ENCODE measurements at regions not wholly inside any gene's neighbourhood (a gene's known extent, or its start where the extent isn't known, plus 50 kb on each side); places are given as distances from the start of the nearest gene placed in this dataset.
A peak's percentile ranks its signal among the peaks of the same experiment; 100 is the strongest.
"Not testable (repeated sequence)": the region's sequence is repeated elsewhere in the genome, so short reads cannot be mapped to it uniquely, and the experiment has no call there.

DNA sequence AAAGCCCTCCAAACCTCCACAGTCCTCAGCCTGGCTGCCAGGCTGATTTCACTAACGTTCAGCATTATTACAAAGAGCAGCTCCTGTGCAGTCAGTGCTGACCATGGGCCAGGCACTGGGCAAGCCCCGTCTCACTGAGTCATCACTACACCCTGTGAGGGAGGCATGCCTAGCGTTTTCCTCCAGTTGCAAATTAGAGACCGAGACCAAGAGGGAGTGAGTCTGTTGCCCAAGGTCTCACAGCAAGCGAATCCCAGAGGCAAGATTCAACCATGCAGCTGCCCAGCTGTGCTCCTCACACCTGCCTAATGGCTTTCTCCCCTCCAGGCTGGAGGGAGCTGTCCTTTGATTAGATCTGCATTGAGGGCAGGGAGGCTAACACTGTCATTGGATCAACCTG lies 229.3 kb upstream of the LHX5 start:
- H3K27ac ChIP-seq (ENCODE audit: low read depth, low read length): no peak overlapping the region
- no peak overlapping the region for H3K56ac ChIP-seq (ENCODE audit: low read length)
- H3K27me3 ChIP-seq (ENCODE audit: insufficient read depth, low read length, poor library complexity): no peaks in the 10 kb centered on the region
- H3K9ac ChIP-seq (ENCODE audit: low read length): no peak overlapping the region
- H3K4me2 ChIP-seq (ENCODE audit: low read length): no peak overlapping the region
- no peak overlapping the region for H2BK15ac ChIP-seq (replicated peaks; ENCODE audit: low read depth)
- H4K8ac ChIP-seq (ENCODE audit: low read depth, low read length): no peak overlapping the region
- DNase-seq: peak; percentile 89
- H3K18ac ChIP-seq (ENCODE audit: low read length): no peak overlapping the region
- no peak overlapping the region for H2BK120ac ChIP-seq (ENCODE audit: low read depth, low read length)
- H3K79me1 ChIP-seq (ENCODE audit: low read length): no peaks in the 10 kb centered on the region
- no peaks in the 10 kb centered on the region for H3K79me2 ChIP-seq (ENCODE audit: control insufficient read depth, insufficient read depth, low read length)
- H2BK5ac ChIP-seq (ENCODE audit: low read length): no peak overlapping the region
- H3K23ac ChIP-seq (ENCODE audit: low read length): no peak overlapping the region
- no peak overlapping the region for H3K4ac ChIP-seq (ENCODE audit: low read depth, low read length)
- no peak overlapping the region for H3K4me3 ChIP-seq (ENCODE audit: low read length)
- WGBS (ENCODE audit: extremely low coverage, insufficient coverage, low lambda C conversion rate): no CpG with 5 or more reads among the region's 5 CpGs
- no peaks in the 10 kb centered on the region for H3K4me1 ChIP-seq (ENCODE audit: control insufficient read depth, low read depth, low read length)
- no peaks in the 10 kb centered on the region for H3K36me3 ChIP-seq (ENCODE audit: control insufficient read depth, insufficient read depth, low read length)
- no peak overlapping the region for H2AK5ac ChIP-seq (ENCODE audit: low read length)
- no peak overlapping the region for H4K5ac ChIP-seq (ENCODE audit: low read length)

DNA sequence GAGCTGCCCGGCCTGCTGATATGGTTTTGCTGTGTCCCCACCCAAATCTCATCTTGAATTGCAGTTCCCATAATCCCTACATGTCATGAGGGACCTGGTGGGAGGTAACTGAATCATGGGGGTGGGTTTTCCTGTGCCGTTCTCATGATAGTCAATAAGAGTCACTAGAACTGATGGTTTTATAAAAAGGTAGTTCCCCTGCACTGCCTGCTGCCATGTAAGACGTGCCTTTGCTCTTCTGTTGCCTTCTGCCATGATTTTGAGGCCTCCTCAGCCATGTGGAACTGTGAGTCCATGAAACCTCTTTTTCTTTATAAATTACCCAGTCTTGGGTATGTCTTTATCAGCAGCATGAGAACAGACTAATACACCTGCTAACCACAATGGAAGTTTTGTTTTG lies 228.3 kb upstream of the LHX5 start:
- WGBS (ENCODE audit: extremely low coverage, insufficient coverage, low lambda C conversion rate): no CpG with 5 or more reads among the region's 3 CpGs
- not testable (repeated sequence) for H2BK15ac ChIP-seq (replicated peaks; ENCODE audit: low read depth); H4K8ac ChIP-seq (ENCODE audit: low read depth, low read length); H3K23ac ChIP-seq (ENCODE audit: low read length); H2BK5ac ChIP-seq (ENCODE audit: low read length); H3K27ac ChIP-seq (ENCODE audit: low read depth, low read length); H3K18ac ChIP-seq (ENCODE audit: low read length); H3K27me3 ChIP-seq (ENCODE audit: insufficient read depth, low read length, poor library complexity); H3K4me3 ChIP-seq (ENCODE audit: low read length); H3K4ac ChIP-seq (ENCODE audit: low read depth, low read length); H3K79me1 ChIP-seq (ENCODE audit: low read length); H3K4me1 ChIP-seq (ENCODE audit: control insufficient read depth, low read depth, low read length); H2AK5ac ChIP-seq (ENCODE audit: low read length); H2BK120ac ChIP-seq (ENCODE audit: low read depth, low read length); H3K56ac ChIP-seq (ENCODE audit: low read length); H3K4me2 ChIP-seq (ENCODE audit: low read length); H3K9ac ChIP-seq (ENCODE audit: low read length); H4K5ac ChIP-seq (ENCODE audit: low read length); DNase-seq; H3K36me3 ChIP-seq (ENCODE audit: control insufficient read depth, insufficient read depth, low read length); H3K79me2 ChIP-seq (ENCODE audit: control insufficient read depth, insufficient read depth, low read length)

DNA sequence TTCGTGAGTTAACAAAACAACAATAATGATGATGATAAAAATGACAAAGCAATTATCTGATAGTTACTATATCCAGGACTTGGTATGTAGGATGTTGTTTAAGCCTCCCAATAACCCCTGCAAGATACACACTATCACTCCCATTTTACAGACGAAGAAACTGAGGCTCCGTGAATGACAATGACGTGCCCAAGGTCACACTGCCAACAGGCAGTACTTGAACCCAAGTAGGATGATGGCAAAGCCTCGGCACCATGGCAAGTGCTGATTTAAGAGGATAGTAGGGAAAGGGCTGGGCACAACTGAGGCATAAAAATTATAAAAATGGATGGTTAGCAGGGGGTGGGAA lies 226.8 kb upstream of the LHX5 start:
- Histone ChIP-seq H3K56ac (ENCODE audit: low read length) (no peak overlapping the region), H4K5ac (ENCODE audit: low read length) (no peak overlapping the region), H3K4me2 (ENCODE audit: low read length) (no peak overlapping the region), H3K4ac (ENCODE audit: low read depth, low read length) (no peak overlapping the region), H3K79me1 (ENCODE audit: low read length) (no peaks in the 10 kb centered on the region), H3K27ac (ENCODE audit: low read depth, low read length) (no peak overlapping the region), H2AK5ac (ENCODE audit: low read length) (no peak overlapping the region), H2BK5ac (ENCODE audit: low read length) (no peak overlapping the region), H3K4me1 (ENCODE audit: control insufficient read depth, low read depth, low read length) (no peaks in the 10 kb centered on the region), H3K4me3 (ENCODE audit: low read length) (no peak overlapping the region), H2BK15ac (replicated peaks; ENCODE audit: low read depth) (no peak overlapping the region), H3K9ac (ENCODE audit: low read length) (no peak overlapping the region), H4K8ac (ENCODE audit: low read depth, low read length) (no peak overlapping the region), H2BK120ac (ENCODE audit: low read depth, low read length) (no peak overlapping the region), H3K27me3 (ENCODE audit: insufficient read depth, low read length, poor library complexity) (no peaks in the 10 kb centered on the region), H3K79me2 (ENCODE audit: control insufficient read depth, insufficient read depth, low read length) (no peaks in the 10 kb centered on the region), H3K23ac (ENCODE audit: low read length) (no peak overlapping the region), H3K36me3 (ENCODE audit: control insufficient read depth, insufficient read depth, low read length) (no peaks in the 10 kb centered on the region), H3K18ac (ENCODE audit: low read length) (no peak overlapping the region)
- DNase-seq: no peak
- no CpG with 5 or more reads among the region's 5 CpGs for WGBS (ENCODE audit: extremely low coverage, insufficient coverage, low lambda C conversion rate)

DNA sequence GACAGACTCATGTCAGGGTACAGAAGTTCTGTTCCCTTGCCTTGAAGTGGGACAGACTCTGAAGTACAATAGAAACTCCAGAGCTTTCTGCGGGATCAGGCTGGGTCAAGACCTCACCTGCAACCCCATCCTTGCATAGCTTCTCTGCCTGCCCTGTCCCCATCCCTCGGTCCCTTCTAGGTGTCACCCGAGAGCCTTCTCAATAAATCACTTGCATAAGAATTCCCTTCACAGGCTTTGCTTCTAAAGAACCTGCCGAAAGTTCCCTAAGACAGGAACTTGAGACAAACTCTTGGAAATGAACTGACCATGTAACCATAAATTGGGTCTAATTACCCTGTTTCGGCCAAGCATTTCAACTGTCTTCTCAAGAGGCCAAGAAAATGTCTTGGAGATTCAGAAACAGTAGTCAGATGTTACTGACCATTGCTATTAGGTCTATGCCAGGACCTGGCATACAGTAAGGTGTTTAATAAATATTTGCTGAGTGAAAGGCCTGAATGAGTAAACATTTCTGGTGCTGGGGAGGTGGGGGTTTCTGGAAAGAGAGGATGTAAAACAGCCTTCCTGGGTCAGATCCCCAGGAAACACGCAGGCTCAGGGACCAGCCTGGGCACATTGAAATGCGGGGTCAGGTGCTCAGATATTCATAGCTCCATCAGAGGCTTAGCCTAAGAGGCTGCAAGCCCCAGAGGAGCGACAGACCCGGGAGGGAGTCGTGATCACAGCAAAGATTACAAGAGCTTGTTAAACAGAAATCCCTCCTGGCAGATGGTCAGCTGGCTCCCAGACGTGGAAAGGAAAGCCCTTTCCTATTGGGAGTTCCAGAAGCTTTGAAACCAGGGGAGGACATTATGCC lies 226.2 kb upstream of the LHX5 start:
- no peak overlapping the region for H3K9ac ChIP-seq (ENCODE audit: low read length)
- H3K56ac ChIP-seq (ENCODE audit: low read length): no peak overlapping the region
- no peak overlapping the region for H3K4me3 ChIP-seq (ENCODE audit: low read length)
- no peak overlapping the region for H3K4me2 ChIP-seq (ENCODE audit: low read length)
- H3K79me1 ChIP-seq (ENCODE audit: low read length): no peaks in the 10 kb centered on the region
- H3K18ac ChIP-seq (ENCODE audit: low read length): no peak overlapping the region
- no peaks in the 10 kb centered on the region for H3K27me3 ChIP-seq (ENCODE audit: insufficient read depth, low read length, poor library complexity)
- H3K36me3 ChIP-seq (ENCODE audit: control insufficient read depth, insufficient read depth, low read length): no peaks in the 10 kb centered on the region
- H2AK5ac ChIP-seq (ENCODE audit: low read length): no peak overlapping the region
- WGBS (ENCODE audit: extremely low coverage, insufficient coverage, low lambda C conversion rate): no CpG with 5 or more reads among the region's 11 CpGs
- DNase-seq: peak; percentile 46
- no peak overlapping the region for H3K4ac ChIP-seq (ENCODE audit: low read depth, low read length)
- no peak overlapping the region for H2BK15ac ChIP-seq (replicated peaks; ENCODE audit: low read depth)
- H4K8ac ChIP-seq (ENCODE audit: low read depth, low read length): no peak overlapping the region
- no peaks in the 10 kb centered on the region for H3K4me1 ChIP-seq (ENCODE audit: control insufficient read depth, low read depth, low read length)
- H3K27ac ChIP-seq (ENCODE audit: low read depth, low read length): no peak overlapping the region
- no peak overlapping the region for H2BK120ac ChIP-seq (ENCODE audit: low read depth, low read length)
- no peak overlapping the region for H4K5ac ChIP-seq (ENCODE audit: low read length)
- no peak overlapping the region for H3K23ac ChIP-seq (ENCODE audit: low read length)
- H3K79me2 ChIP-seq (ENCODE audit: control insufficient read depth, insufficient read depth, low read length): no peaks in the 10 kb centered on the region
- H2BK5ac ChIP-seq (ENCODE audit: low read length): no peak overlapping the region

DNA sequence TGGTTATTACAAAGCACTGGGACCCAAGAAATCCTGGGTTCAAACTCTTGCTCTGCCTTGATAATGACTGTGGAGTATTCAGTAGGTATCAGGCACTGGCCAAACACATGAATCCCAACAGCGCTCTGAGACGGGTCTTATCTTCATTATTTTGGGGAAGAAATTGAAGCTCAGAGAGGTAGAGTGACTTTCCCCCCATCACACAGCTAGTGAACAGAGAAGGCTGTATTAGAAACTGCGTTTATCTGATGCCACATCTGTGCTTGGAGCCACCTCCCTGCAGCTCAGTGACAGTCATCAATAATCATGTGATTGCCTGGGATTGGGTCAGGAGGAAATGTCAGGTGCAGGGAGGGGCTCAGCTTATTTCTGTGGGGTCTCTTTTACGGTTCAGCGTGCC lies 225.4 kb upstream of the LHX5 start:
- Histone ChIP-seq H2BK5ac (ENCODE audit: low read length) (no peak overlapping the region), H3K4me2 (ENCODE audit: low read length) (no peak overlapping the region), H3K56ac (ENCODE audit: low read length) (no peak overlapping the region), H3K79me2 (ENCODE audit: control insufficient read depth, insufficient read depth, low read length) (no peaks in the 10 kb centered on the region), H3K9ac (ENCODE audit: low read length) (no peak overlapping the region), H3K18ac (ENCODE audit: low read length) (no peak overlapping the region), H2AK5ac (ENCODE audit: low read length) (no peak overlapping the region), H3K27me3 (ENCODE audit: insufficient read depth, low read length, poor library complexity) (no peaks in the 10 kb centered on the region), H3K4me1 (ENCODE audit: control insufficient read depth, low read depth, low read length) (no peaks in the 10 kb centered on the region), H2BK15ac (replicated peaks; ENCODE audit: low read depth) (no peak overlapping the region), H3K27ac (ENCODE audit: low read depth, low read length) (no peak overlapping the region), H3K4me3 (ENCODE audit: low read length) (no peak overlapping the region), H4K8ac (ENCODE audit: low read depth, low read length) (no peak overlapping the region), H3K36me3 (ENCODE audit: control insufficient read depth, insufficient read depth, low read length) (no peaks in the 10 kb centered on the region), H3K79me1 (ENCODE audit: low read length) (no peaks in the 10 kb centered on the region), H3K23ac (ENCODE audit: low read length) (no peak overlapping the region), H2BK120ac (ENCODE audit: low read depth, low read length) (no peak overlapping the region), H3K4ac (ENCODE audit: low read depth, low read length) (no peak overlapping the region), H4K5ac (ENCODE audit: low read length) (no peak overlapping the region)
- DNase-seq: no peak
- WGBS (ENCODE audit: extremely low coverage, insufficient coverage, low lambda C conversion rate): no CpG with 5 or more reads among the region's 5 CpGs

DNA sequence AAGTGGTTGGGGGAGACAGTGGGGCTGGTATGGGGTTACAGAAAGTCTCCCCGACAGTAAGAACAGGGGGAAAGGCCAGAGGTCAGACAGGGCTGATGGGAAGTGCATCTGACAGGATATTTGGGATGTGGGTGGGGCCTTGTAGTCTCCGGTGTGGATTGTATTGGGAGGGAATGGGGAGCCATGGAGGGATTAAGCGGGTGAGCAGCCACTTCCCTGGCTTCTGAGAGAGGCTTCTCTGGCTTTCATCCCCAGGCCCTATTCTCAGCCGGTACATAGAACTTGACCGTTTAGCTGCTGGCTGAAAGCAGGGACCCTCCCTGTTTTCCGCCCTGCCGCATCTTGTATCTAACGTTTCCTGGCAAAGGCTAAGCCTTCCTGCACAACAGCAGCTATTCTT lies 222.0 kb upstream of the LHX5 start:
- no peak overlapping the region for H4K5ac ChIP-seq (ENCODE audit: low read length)
- H3K27me3 ChIP-seq (ENCODE audit: insufficient read depth, low read length, poor library complexity): no peaks in the 10 kb centered on the region
- no peaks in the 10 kb centered on the region for H3K79me1 ChIP-seq (ENCODE audit: low read length)
- H3K23ac ChIP-seq (ENCODE audit: low read length): no peak overlapping the region
- H3K36me3 ChIP-seq (ENCODE audit: control insufficient read depth, insufficient read depth, low read length): no peaks in the 10 kb centered on the region
- H2AK5ac ChIP-seq (ENCODE audit: low read length): no peak overlapping the region
- no peak overlapping the region for H2BK5ac ChIP-seq (ENCODE audit: low read length)
- no CpG with 5 or more reads among the region's 8 CpGs for WGBS (ENCODE audit: extremely low coverage, insufficient coverage, low lambda C conversion rate)
- no peak overlapping the region for H3K4ac ChIP-seq (ENCODE audit: low read depth, low read length)
- H3K27ac ChIP-seq (ENCODE audit: low read depth, low read length): no peak overlapping the region
- no peak overlapping the region for H3K56ac ChIP-seq (ENCODE audit: low read length)
- no peak overlapping the region for H2BK120ac ChIP-seq (ENCODE audit: low read depth, low read length)
- H3K18ac ChIP-seq (ENCODE audit: low read length): no peak overlapping the region
- H4K8ac ChIP-seq (ENCODE audit: low read depth, low read length): no peak overlapping the region
- no peaks in the 10 kb centered on the region for H3K4me1 ChIP-seq (ENCODE audit: control insufficient read depth, low read depth, low read length)
- no peak overlapping the region for H3K4me3 ChIP-seq (ENCODE audit: low read length)
- H3K9ac ChIP-seq (ENCODE audit: low read length): no peak overlapping the region
- H2BK15ac ChIP-seq (replicated peaks; ENCODE audit: low read depth): no peak overlapping the region
- H3K4me2 ChIP-seq (ENCODE audit: low read length): no peak overlapping the region
- H3K79me2 ChIP-seq (ENCODE audit: control insufficient read depth, insufficient read depth, low read length): no peaks in the 10 kb centered on the region
- no peak for DNase-seq
